ENCODE measurements at regions not wholly inside any gene's neighbourhood (a gene's known extent, or its start where the extent isn't known, plus 50 kb on each side); places are given as distances from the start of the nearest gene placed in this dataset.
"Not testable (repeated sequence)": the region's sequence is repeated elsewhere in the genome, so short reads cannot be mapped to it uniquely, and the experiment has no call there.

DNA sequence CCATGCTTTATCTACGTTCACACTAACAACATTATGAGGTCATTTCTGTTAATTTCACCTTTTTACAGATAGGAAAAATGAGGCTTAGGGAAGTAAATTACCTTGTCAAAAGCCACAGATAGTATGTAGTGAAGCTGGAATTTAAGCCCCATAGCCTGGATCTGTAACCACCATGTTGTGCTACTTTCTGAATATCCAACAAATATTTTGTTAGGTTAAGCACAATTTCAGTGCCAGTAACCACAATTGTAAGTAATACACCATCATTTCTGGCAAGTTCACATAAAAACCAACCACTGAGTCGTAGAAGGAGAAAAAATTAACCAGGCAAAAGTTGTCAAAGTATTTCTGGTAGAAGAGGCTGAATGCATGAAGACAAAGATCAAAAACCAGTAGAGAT is 593.1 kb upstream of the CAMK1G start:
- FAIRE-seq (no peak), DNase-seq (ENCODE audit: low spot score) (no peak)

DNA sequence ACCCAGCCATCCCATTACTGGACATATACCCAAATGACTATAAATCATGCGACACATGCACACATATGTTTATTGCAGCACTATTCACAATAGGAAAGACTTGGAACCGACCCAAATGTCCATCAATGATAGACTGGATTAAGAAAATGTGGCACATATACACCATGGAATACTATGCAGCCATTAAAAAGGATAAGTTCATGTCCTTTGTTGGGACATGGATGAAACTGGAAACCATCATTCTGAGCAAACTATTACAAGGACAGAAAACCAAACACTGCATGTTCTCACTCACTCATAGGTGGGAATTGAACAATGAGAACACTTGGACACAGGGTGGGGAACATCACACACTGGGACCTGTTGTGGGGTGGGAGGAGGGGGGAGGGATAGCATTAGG is 586.5 kb upstream of the CAMK1G start:
- not testable (repeated sequence) for DNase-seq (ENCODE audit: low spot score); FAIRE-seq

DNA sequence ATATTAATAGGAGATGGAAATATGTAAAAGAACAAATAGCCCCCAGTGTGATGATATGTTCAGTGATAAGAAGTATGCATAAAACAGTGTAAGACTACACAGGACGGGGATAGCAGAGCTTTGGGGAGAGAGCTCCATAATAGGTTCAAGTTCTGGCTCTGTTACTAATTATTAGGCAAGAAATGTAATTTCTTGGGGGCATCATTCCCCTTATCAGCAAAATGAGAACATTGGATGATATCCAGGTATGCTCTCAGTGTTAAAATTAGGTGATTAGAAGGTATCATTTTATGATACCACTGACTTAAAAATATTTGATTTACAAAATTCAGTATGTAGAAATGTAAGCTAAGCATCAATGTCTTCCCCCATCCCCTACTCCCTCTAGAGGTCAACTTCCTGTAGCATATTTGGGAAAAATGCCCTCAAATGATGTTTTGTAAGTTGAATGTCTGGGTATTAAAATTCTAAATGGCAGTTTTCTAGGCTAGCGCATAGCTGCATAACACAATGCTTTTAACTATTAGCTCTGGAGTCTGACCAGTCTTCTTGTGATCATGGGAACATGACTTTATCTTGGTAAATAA is 585.7 kb upstream of the CAMK1G start:
- FAIRE-seq (no peak), DNase-seq (ENCODE audit: low spot score) (no peak)

GRCh38 chr1:209008586-209008985 is 574.9 kb upstream of the CAMK1G start:
- no peak for DNase-seq (ENCODE audit: low spot score)
- FAIRE-seq = no peak

DNA sequence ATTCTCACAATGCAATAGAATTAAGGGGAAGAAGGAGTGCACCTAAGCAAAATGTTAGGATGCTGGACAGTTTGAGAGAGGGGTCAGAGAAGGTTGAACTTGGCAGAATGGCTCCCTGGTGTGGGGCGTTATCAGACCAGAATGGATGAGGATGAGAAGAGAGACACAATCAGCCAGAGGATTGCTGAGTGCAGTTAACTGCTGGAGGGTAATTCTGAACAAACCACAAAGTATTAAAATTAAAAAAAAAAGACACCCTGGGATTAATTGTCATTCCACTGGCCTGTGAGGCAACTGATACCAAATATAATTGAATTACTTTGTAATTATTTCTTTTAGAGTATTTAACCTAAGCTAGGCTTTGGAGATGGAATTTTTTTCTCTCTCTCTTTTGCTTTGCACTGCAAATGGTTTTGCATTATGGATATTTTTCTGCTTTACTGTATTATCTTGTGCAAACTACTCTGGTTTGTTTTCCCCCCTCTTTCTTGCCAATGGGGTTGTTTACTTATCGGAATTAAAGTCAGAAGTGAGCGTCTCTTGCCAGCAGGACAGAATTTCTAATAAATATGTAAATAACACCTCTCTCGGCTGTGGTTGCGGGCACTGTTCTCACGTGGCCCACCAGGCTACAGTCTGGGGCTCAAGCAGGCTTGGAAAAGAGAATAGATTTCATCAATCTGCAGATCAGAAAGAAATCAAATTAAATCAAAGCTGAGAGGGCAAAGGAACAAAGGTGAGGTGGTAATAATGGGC is 572.9 kb upstream of the CAMK1G start:
- DNase-seq (ENCODE audit: low spot score) (no peak), FAIRE-seq (no peak)

DNA sequence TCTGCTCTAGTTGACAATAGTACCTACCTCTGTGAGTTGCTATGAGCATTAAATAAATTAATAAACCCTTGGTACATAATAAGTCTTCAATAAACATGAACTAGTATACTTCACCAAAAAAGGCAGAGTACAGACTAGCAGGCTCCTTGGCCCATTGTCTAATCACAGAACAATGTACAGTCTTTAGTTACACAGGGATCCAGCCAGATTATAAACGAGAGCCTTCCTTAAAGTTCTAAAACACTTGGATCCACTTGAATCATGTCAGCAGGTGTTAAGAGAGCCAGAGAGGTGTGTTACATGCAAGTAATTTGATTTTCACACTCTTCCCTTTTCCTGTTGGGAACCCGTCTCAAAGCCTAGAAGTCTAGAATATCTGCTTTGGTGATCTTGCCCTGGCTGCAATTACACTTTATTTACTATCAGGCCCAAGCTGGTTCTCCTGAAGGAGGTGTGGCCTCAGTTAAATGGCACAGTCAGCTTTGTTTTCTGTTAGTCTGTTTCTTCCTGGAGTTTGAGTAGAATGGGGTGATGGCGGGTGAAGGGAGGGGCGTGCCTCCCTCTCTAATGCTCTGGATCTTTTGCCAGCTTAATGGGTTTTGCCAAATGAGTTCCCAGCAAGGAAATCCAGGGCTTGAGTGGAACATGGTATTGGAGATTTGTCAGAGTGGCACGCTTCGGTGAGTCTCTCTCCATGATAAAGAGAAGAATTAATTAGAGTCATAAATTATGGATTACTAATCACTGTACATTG is 570.9 kb upstream of the CAMK1G start:
- DNase-seq (ENCODE audit: low spot score) (no peak), FAIRE-seq (no peak)

- DNase-seq (ENCODE audit: low spot score) (no peak), FAIRE-seq (no peak)
These were observed 568.4 kb upstream of the CAMK1G start for GRCh38 chr1:209015092-209015491.

DNA sequence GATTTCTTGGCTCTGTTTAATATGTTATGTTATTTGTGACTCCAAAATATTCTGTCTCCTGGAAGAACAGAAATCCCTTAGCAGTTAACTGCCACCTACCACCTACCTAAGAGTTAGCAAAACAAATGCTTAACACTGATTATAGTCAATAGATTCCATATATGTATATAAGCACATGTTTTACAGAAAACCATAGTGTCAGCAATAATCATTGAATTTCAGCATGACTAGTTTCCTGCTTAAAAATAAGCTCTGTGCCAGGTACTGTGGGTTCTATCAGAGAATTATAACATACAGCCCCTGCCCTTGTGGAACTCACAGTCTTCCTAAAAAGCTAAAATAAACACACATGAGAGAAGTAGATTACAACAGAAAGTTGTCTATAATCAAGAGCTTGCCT is 561.9 kb upstream of the CAMK1G start:
- no peak for DNase-seq (ENCODE audit: low spot score)
- FAIRE-seq = no peak

DNA sequence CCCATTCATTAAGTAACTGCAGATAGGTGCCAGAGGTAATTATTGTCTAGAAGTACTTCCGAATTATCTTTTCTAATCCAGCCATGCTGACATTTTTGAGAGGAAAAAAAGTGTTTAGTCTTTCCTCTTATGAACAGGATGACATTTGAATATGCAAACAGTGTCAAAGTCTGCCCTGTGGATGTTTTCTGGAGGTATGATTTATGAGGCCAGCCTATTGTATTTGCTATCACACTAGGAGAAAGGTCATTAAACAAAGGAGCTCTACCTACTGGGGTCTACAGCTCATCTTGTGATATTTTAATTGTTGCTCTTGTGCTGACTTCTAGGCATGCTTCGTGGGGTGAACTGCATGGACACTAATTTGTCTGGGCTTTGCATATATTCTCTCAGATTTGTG is 559.7 kb upstream of the CAMK1G start:
- FAIRE-seq (no peak), DNase-seq (ENCODE audit: low spot score) (no peak)

GRCh38 chr1:209029737-209030136 is 553.8 kb upstream of the CAMK1G start:
- FAIRE-seq = no peak
- no peak for DNase-seq (ENCODE audit: low spot score)

DNA sequence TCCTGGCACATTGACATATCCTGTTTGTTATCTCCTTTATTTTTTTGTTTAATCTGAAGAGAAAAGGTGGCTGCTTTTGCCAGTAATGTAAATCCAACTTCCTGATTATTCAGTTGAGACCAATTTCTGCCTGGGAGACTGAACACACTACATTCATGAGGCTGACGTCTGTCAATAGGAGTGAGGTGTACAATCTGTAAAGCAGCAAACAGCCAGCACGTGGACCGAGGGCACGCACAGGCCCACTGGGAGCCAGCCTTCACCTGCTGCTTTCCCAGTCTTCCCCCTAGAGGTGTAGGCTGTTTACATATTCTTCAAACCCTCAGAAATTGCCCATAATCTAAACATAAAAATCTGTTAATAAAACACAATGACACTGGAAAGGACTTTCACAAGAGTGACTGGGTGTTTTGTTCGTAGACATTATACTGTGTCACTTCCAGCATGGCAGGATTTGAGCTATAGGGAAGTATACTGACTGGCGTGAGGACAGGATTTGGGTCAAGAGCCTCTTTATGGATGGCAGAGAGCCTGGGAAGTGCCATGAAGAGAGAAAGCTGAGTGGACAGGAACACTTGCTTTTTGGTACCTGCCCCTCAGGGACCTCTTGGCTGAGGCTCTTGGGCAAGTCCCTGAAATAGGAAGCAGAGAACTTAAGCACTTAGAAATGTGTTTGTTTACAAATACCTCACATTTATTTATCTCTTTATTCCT is 552.9 kb upstream of the CAMK1G start:
- no peak for FAIRE-seq
- no peak for DNase-seq (ENCODE audit: low spot score)

- no peak for DNase-seq (ENCODE audit: low spot score)
- FAIRE-seq = no peak
These were observed 546.5 kb upstream of the CAMK1G start for GRCh38 chr1:209037064-209037463.

DNA sequence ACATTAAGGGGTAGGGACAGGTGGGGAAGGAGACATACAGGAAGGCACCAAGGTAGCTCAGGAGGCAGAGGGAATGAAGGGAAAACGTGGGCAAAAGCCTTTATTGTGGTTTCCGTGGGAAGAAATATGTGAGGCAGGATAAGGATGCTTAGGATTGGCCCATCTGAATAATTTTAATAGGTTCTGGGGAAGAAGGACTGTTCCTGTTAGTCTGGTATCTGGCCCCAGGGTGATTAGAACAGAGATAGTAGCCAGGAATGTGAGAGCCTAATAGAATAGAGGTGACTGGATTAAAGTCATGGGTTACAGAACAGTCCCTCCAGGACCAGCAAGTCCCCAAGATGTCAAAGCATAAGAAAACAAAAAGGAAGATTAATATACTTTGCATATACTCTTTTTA is 545.2 kb upstream of the CAMK1G start:
- DNase-seq (ENCODE audit: low spot score) (no peak), FAIRE-seq (no peak)

GRCh38 chr1:209038735-209039134 is 544.8 kb upstream of the CAMK1G start:
- DNase-seq (ENCODE audit: low spot score) (no peak), FAIRE-seq (no peak)

- DNase-seq (ENCODE audit: low spot score) (no peak), FAIRE-seq (no peak)
These were observed 543.2 kb upstream of the CAMK1G start for GRCh38 chr1:209040351-209040750.

DNA sequence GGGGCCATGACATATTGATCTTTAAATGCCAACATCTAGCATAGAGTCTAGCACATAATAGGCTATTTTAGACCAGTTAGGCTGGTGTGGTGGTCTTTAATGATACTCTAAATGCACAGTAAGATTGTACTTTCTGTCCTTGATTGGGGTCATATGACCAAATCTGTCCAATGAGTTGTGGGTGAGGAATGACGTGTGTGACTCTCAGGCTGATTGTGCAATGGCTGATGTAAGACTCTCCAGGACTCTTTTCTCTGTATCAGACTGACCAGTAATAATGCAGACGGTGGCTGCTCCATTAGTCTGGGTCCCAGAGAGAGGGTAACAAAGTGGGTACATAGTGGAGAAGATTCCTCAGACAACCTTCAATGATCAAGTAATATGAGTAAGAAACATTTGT is 541.6 kb upstream of the CAMK1G start:
- no peak for DNase-seq (ENCODE audit: low spot score)
- no peak for FAIRE-seq

GRCh38 chr1:209042413-209042812 is 541.1 kb upstream of the CAMK1G start:
- FAIRE-seq = no peak
- DNase-seq (ENCODE audit: low spot score) = no peak

- peak; percentile 51 for DNase-seq (ENCODE audit: low spot score)
- FAIRE-seq = no peak
These were observed 538.0 kb upstream of the CAMK1G start for GRCh38 chr1:209045331-209046057.

DNA sequence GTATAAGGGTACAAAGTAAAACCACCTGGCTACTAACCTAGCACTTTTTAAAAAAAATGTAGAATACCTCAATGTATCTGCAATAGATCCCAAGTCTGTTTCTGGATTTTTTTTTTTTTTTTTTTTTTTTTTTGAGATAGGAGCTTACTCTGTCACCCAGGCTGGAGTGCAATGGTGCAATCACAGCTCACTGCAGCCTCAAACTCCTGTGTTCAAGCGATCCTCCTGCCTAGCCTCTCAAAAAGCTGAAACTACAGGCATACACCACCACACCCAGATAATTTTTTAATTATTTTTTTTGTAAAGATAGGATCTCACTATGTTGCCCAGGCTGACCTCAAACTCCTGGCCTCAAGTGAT is 537.5 kb upstream of the CAMK1G start:
- FAIRE-seq = no peak
- no peak for DNase-seq (ENCODE audit: low spot score)

DNA sequence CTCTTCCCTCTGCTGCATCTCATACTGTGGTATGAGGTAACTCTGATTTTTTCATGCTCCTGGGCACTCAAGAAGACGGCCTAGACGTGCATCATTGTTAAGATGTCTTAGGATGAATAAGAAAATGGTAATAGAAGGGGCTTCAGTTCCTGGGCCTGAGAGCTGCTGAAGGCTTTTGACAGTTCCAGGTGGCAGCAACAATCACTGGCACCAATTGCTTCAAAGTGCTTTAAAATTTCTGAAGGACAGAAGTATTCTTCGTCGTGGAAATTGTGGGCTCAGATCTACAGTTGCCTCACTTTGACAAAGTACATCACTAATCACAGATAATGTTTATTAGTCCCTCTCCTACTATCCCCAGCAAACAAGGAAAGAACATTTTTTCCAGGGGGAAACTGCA is 536.6 kb upstream of the CAMK1G start:
- FAIRE-seq = no peak
- DNase-seq (ENCODE audit: low spot score) = no peak

DNA sequence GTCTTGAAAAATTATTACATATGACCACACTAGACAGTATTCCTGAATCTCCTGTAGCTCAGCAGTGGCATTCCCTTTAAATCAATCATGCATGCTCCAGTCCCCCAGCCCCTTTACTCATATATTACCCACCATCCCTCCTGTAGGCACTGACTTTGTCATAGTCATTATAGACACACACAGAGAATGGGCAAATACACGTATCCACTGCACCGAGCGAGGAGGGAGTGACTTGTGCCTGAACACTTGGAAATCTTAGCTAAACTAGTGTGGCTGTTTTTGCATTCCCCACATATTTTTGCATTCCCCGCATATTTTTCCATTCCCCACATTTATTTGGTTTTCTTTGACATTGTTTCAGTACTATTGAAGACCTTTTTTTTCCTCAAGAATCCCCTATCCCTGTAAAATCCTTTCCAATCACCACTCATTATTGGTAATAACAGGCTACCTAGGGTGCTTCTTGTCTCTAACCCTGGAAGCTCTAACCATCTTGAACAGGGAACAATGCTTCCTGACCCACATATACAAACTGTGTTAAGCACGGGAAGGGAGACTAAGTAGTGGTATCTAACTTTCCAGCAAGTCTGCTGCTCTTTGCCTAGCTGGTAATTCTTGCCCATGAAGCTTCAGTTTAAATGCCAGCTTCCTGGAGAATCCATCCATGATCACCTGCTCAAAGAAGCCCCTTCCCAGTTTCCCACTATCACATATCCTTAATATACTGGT is 534.4 kb upstream of the CAMK1G start:
- peak; percentile 23 for FAIRE-seq
- peak; percentile 65 for DNase-seq (ENCODE audit: low spot score)

Data from urothelium cell line (cell line).